GM23248 (cell line): ENCODE measurements at regions not wholly inside any gene's neighbourhood (a gene's known extent, or its start where the extent isn't known, plus 50 kb on each side); places are given as distances from the start of the nearest gene placed in this dataset.

ENCODE experiments used
- EZH2 ChIP-seq: fragments of 200-600 bp; sonication (generic); IDR thresholded peaks from 2 replicates; pipeline ENCODE4 v1.6.1; 2018; ENCODE audit warnings: antibody characterized with exemption, mild to moderate bottlenecking; ENCODE audit not compliant: insufficient read depth, poor library complexity, severe bottlenecking
- EZH2phosphoT487 ChIP-seq: fragments of 200-600 bp; sonication (generic); IDR thresholded peaks from 2 replicates; pipeline ENCODE4 v1.6.1; 2018; ENCODE audit warnings: antibody characterized with exemption, moderate library complexity, mild to moderate bottlenecking, low read depth; ENCODE audit not compliant: insufficient read depth

GRCh38 chr11:112352907-112353306 is 92.2 kb upstream of the PLET1 start:
- TF ChIP-seq EZH2 (no peak), EZH2phosphoT487 (no peak)
